Osteocyte (in vitro differentiated cells): ENCODE measurements at regions not wholly inside any gene's neighbourhood (a gene's known extent, or its start where the extent isn't known, plus 50 kb on each side); places are given as distances from the start of the nearest gene placed in this dataset.
"Not testable (repeated sequence)": the region's sequence is repeated elsewhere in the genome, so short reads cannot be mapped to it uniquely, and the experiment has no call there.

ENCODE experiments used
- DNase-seq: peaks from one replicate; pipeline ENCODE4 v3.0.0; 2021; ENCODE audit warnings: mixed read lengths; ENCODE audit not compliant: unreplicated experiment; ENCODE audit errors: extremely low spot score
- H3K27ac Mint-ChIP-seq: one replicate; pipeline ENCODE4 v1.8.0; 2021; ENCODE audit warnings: mild to moderate bottlenecking, mixed read lengths; ENCODE audit not compliant: unreplicated experiment
- H3K27me3 Mint-ChIP-seq: one replicate; pipeline ENCODE4 v1.8.0; 2021; ENCODE audit warnings: mixed read lengths; ENCODE audit not compliant: unreplicated experiment
- H3K36me3 Mint-ChIP-seq: one replicate; pipeline ENCODE4 v1.8.0; 2021; ENCODE audit warnings: mixed read lengths; ENCODE audit not compliant: unreplicated experiment
- H3K4me1 Mint-ChIP-seq: one replicate; pipeline ENCODE4 v1.8.0; 2021; ENCODE audit warnings: mixed read lengths; ENCODE audit not compliant: unreplicated experiment
- H3K4me3 Mint-ChIP-seq: one replicate; pipeline ENCODE4 v1.8.0; 2021; ENCODE audit warnings: mild to moderate bottlenecking, moderate library complexity, mixed read lengths; ENCODE audit not compliant: unreplicated experiment
- H3K9me3 Mint-ChIP-seq: one replicate; pipeline ENCODE4 v1.8.0; 2021; ENCODE audit warnings: mixed read lengths; ENCODE audit not compliant: unreplicated experiment
- TF ChIP-seq, protein P1 (sequence below): fragments of 200-600 bp; sonication (generic); IDR thresholded peaks from 2 replicates; pipeline ENCODE4 v1.5.0; 2021; ENCODE audit warnings: antibody characterized with exemption, mild to moderate bottlenecking, moderate library complexity

DNA sequence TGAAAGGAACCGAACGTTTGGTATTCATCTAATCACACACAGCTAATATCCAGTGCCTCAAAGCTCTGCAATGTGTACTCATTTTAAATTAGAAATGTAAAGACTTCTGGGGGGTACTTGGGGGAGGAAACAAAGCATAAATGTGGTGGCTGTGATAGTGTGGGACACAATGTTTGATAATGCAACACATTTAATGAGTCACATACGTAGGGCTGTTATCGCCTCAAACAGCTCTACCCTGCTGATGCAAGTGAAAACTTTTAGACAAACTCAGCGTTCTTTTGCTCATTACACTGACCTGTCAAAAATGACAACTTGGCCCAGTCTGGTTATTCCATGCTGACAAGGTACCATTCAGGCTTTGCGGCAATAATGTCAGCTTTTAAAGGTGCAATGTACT is 1227.1 kb upstream of the CELF4 start:
- DNase-seq: no peak
- no peak overlapping the region for H3K4me3 Mint-ChIP-seq
- H3K4me1 Mint-ChIP-seq: no peaks in the 10 kb centered on the region
- TF ChIP-seq, protein P1, sequence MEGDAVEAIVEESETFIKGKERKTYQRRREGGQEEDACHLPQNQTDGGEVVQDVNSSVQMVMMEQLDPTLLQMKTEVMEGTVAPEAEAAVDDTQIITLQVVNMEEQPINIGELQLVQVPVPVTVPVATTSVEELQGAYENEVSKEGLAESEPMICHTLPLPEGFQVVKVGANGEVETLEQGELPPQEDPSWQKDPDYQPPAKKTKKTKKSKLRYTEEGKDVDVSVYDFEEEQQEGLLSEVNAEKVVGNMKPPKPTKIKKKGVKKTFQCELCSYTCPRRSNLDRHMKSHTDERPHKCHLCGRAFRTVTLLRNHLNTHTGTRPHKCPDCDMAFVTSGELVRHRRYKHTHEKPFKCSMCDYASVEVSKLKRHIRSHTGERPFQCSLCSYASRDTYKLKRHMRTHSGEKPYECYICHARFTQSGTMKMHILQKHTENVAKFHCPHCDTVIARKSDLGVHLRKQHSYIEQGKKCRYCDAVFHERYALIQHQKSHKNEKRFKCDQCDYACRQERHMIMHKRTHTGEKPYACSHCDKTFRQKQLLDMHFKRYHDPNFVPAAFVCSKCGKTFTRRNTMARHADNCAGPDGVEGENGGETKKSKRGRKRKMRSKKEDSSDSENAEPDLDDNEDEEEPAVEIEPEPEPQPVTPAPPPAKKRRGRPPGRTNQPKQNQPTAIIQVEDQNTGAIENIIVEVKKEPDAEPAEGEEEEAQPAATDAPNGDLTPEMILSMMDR: no peak
- no peaks in the 10 kb centered on the region for H3K27me3 Mint-ChIP-seq
- H3K27ac Mint-ChIP-seq: no peak overlapping the region
- no peaks in the 10 kb centered on the region for H3K36me3 Mint-ChIP-seq
- H3K9me3 Mint-ChIP-seq: peaks cover 4% of the 10 kb centered on the region

DNA sequence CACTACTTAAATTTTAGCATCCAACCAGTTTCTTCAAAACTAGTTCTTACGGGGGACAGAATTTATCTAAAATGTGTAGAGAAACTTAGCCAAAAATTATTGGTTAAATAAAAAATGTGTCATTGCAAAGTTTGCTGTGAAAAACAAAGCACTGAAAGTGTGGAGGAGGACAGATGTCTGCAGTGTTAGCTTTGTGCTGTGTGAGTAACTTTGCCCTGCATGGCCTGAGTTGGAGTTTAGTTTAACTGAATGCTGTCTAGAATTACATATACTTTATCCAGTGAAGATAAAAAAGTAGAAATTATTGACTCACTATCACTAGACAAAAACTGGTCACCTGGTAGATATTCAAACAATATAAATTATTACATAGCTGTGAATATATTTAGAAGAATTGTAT is 1225.2 kb upstream of the CELF4 start:
- no peaks in the 10 kb centered on the region for H3K27me3 Mint-ChIP-seq
- no peak overlapping the region for H3K4me3 Mint-ChIP-seq
- H3K27ac Mint-ChIP-seq: no peak overlapping the region
- no peaks in the 10 kb centered on the region for H3K9me3 Mint-ChIP-seq
- H3K4me1 Mint-ChIP-seq: no peaks in the 10 kb centered on the region
- no peak for DNase-seq
- H3K36me3 Mint-ChIP-seq: no peaks in the 10 kb centered on the region
- TF ChIP-seq, protein P1: no peak

DNA sequence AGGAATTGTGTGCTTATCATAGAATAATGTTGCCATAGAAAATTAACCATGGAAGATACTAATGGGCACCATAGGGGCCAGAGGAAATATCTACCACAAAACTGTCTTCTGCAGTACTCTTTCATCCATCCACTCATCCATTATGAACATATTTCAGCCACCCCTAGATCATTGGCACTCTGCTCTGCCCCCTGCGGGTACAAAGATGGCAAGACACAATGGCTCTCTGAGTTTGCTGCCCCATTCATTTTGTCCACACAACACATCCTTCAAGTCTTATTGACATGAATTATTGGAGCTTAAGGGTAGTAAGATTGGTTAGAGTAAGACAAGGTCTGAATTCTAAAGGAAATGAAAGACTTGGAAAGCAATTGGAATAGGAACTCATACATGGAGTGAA is 1224.7 kb upstream of the CELF4 start:
- H3K36me3 Mint-ChIP-seq: no peaks in the 10 kb centered on the region
- no peak for DNase-seq
- H3K9me3 Mint-ChIP-seq: no peaks in the 10 kb centered on the region
- H3K27me3 Mint-ChIP-seq: no peaks in the 10 kb centered on the region
- TF ChIP-seq, protein P1: no peak
- H3K4me1 Mint-ChIP-seq: no peaks in the 10 kb centered on the region
- H3K27ac Mint-ChIP-seq: no peak overlapping the region
- no peak overlapping the region for H3K4me3 Mint-ChIP-seq

DNA sequence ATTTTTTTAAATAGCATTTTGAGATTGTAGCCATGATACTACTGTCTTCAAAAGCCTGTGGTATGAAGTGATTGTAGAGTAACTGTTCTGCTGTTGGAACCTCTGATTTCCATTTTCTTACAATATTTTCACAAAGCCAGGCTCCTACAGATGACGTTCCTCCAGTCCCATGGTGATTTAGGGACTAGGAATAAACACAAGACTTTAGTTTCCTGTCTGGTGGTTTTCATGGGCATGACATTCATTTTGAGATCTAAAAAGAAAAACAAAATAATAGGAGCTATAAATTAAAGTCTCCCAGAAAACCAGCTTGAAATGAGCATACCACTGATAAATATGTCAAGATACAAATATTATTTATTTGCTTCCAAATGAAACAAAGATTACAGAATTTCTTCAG is 1223.5 kb upstream of the CELF4 start:
- Mint-ChIP-seq H3K4me3 (no peak overlapping the region), H3K27ac (no peak overlapping the region), H3K9me3 (peaks cover 2% of the 10 kb centered on the region), H3K36me3 (no peaks in the 10 kb centered on the region), H3K4me1 (no peaks in the 10 kb centered on the region), H3K27me3 (no peaks in the 10 kb centered on the region)
- TF ChIP-seq, protein P1: no peak
- DNase-seq: no peak

DNA sequence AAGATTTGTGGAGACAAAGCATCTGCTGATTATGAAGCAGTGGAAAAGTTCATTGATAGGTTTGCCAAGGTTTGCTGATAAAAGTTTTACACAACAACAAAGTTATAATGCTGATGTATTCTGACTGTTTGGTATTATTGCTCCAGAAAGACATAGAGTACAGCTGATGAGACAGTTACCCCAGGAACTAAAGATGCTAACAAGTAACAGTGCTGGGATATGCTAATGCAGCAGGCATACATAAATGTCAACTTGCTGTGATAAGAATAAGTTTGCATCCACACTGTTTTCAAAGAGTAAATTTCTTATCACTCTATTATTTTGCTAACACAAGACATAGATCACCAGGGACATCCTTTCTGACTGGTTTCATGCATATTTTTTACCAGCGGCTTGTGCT is 1221.3 kb upstream of the CELF4 start:
- H3K27me3 Mint-ChIP-seq: no peaks in the 10 kb centered on the region
- no peak overlapping the region for H3K27ac Mint-ChIP-seq
- no peak overlapping the region for H3K4me3 Mint-ChIP-seq
- TF ChIP-seq, protein P1: no peak
- H3K4me1 Mint-ChIP-seq: no peaks in the 10 kb centered on the region
- H3K9me3 Mint-ChIP-seq: peaks cover 15% of the 10 kb centered on the region
- H3K36me3 Mint-ChIP-seq: no peaks in the 10 kb centered on the region
- DNase-seq: no peak

DNA sequence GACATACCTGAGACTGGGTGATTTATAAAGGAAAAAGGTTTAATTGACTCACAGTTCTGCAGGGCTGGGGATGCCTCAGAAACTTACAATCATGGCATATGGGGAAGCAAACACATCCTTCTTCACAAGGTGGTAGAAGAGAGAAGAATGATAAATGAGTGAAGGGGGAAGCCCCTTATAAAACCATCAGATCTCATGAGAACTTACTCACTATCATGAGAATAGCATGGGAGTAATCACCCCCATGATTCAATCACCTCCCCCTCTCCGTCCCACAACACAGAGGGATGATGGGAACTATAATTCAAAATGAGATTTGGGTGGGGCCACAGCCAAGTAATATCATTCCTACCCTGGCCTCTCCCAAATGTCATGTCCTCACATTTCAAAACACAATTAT is 1206.0 kb upstream of the CELF4 start:
- DNase-seq, H3K27me3 Mint-ChIP-seq, H3K27ac Mint-ChIP-seq, H3K36me3 Mint-ChIP-seq, H3K4me3 Mint-ChIP-seq, H3K4me1 Mint-ChIP-seq: not testable (repeated sequence)
- H3K9me3 Mint-ChIP-seq: peaks cover 23% of the 10 kb centered on the region
